NCI-H524 (cell line): ENCODE measurements at regions not wholly inside any gene's neighbourhood (a gene's known extent, or its start where the extent isn't known, plus 50 kb on each side); places are given as distances from the start of the nearest gene placed in this dataset.

Experiments used
- DNase-seq, 2 experiments: peaks; one replicate each; lab custom pipeline; 2025; lab: John Stamatoyannopoulos, UW

DNA sequence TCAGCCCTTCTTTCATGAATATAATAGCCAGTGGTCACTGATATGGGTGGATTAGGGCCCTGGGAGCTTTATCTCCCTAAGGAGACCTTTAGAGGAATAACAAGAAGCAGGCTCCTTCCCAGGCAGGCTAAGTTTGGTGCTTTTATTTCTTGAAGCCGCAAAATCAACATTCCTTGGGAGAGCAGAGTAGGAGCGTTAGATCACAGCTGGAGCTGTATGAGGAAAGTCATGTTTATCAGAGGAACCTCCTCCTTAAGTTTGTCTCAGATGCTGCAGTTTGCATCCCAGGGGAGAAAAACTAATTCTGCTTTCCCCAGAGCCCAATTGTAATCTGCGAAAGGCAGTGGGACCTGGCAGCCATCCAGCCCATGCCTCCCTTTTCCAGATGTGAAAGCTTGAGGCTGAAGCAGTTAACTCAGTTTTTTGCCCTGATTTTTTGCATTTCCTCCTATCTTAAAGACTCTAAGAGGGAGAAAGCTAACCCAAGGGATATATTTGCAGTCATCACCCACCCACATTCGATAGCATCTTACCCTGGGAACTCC lies 186.0 kb upstream of the FRMPD4 start:
- no peak for DNase-seq

DNA sequence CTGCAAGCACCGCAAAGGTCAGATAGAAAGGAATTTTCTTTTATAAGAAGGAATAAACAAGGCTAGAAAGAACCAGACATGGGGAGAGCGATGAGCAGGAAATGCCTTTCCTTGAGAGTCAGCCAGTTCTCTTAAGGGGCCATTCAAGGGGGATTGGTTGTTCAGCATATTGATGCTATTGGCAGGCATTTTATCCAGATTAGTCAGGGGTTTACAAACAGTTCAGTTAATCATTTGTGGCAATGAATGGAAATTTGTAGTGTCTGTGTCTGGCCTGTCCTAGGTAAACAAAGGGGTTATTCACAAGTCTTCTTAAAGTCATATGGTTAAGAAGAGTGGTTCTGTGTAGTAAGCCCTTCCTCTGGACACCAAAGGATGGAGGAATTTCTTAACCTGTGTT lies 184.7 kb upstream of the FRMPD4 start:
- DNase-seq: no peak

DNA sequence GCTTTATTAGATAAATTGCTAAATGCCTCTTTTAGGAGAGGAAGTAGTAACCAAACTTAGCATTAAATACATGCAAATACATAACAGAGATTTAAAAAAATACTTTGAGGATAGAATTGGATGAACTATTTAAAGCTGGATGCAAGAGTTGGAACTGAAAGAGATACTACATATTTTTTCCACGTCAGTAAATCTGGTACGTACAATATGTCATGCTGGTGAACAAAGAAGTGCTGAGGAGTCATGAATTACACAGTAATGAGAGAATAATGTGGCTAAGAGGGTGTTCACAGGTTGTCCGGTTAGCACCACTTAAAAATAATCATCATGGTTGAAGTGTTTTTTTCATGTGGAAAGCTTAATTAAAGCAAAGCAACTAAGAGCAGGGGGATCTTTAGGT lies 184.1 kb upstream of the FRMPD4 start:
- DNase-seq: no peak

DNA sequence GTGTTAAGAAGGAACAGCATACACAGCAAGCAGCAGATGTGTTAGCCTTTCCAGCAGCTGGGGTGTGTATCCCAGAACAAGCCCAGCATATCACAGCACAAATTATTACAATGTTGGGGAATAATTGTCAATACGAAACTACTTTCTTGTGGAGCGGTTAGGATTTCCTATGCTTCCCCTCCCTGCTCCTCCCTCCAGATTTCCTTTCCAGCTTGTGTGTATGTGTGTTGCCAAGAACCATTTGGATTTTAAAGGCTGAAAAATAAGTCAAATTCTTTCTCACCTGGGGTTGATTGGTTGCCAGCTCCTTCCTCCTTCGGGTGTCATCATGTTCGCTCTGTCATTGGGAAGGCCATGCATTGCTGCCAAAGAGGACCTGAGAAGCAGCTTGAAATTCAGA lies 178.2 kb upstream of the FRMPD4 start:
- DNase-seq: no peak

DNA sequence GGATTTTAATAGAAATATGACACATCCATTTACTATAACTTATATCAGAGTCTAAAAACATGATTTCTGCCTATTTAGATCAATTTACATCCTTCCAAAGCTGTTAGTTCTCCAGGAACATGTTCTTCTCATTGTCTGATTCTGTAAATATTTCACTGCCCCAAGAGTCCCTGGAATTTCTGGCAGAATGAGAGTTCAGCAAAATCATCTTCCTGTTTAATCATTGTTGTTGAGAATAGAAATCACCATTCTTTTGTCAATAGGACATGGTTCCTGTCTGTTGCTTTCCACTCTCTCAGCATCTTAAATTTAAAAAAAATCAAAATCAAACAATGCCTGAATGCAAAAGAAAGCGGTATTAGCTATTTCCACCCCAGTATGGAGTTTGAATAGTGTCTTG lies 172.8 kb upstream of the FRMPD4 start:
- DNase-seq: no peak

DNA sequence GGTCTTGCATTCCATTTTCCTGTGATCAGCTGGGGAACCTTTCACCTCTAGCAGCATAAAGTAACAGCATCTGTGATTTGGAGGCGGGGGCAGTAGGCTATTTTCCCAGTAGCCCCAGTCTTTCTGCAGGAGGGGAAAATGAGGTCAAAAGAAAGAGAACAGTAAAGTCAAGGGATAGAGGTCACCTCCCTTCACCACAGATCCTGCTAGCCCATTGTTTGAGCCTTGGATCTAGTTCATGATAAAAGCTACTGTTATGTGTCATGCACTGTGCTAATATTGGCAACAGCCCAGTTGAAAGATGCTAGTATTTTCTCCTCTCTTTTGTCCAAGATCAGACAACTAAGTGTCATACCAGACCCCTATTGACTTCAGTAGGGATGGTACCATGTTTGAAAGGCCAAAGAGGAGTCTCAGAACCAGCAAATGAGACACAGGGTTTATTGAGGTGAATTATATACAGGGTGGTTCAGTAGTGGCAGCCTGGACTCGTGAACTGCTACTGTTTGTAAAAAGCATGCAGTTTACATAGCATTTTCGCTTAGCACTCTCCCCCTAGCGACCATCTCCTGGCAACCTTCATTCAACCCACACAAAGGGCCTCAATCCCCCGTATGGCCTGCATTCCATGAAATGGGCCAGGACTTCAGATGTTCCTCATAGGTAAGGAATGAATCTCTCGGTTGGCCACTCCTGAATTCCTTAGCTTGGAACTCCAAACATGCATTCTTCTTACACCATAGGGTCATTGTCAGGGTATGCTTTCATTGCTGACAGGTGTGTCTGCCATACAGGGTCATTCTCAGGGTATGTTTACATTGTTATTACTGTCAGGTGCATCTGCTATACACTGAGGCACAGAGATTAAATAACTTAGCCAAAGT lies 170.0 kb upstream of the FRMPD4 start:
- DNase-seq: no peak

DNA sequence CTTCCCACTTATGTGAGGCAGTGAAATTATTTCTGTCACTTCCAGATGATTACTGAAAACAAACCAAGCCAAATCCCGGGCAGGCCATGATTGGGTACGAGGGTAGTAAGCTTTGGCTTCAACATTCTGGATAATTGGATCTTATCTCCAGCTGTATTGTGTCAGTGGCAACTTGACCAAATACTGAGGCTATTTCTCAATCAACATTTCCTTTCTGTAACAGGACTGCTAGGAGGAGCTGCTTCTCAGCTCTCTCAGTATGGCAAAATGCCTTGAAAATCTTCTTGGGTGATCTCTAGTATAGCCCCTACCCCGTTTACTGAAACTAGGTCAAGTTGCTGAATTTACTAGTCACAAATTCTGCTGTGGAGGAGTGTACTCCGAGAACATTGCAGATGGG lies 169.3 kb upstream of the FRMPD4 start:
- no peak for DNase-seq

DNA sequence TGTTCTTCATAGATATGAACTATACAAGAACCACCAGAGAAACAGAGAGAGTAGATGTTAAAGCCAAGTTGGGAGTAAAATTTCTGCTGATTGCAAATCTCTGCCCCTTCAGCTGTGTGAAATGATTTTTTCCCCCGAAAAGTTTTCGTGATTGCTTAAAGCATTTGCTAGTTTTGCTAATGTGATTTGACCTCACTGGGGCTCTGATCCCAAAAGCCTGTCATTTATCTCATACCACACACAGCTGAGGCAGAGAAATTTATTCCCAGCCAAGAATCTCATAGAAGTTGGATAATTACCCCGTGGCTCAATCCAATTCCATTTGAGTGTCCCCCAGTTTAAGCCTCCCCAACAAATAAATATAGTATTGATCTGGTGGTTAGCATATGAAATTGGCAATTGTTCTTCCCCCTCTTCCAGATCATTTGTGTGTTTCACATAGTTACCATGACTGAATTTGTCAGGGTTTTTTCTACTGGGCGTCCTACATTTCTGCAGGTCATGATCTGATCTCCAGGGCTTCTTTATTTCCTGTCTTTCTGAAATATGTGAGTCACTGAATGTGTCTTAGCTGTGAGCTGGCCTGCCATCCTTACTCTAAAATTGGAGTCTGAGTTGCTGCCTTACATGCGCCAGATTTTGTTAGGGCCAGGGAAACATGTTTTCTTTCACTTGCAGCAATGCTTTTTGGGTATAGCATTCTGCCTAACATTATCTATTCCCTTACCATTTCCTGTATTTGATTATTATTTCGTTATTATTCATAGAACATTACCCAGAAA lies 167.5 kb upstream of the FRMPD4 start:
- DNase-seq: no peak

DNA sequence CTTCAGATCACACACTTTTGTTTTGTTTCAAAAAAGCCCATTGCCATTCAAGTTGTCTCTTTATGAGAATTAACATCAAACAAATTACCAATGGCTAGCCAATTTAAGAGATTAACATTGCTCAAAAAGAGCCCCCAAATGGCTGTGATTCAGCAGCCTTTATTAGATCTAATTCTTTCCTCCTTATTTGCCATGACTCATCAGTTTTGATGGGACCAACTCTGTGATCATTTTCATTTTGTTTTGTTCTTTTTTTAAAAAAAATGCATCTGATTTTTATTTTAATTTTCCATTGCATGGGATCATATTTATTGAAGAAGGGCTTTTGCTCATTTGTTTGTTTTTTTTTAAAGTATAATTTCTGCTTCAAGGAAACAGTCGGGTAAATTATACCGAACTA lies 161.6 kb upstream of the FRMPD4 start:
- no peak for DNase-seq

DNA sequence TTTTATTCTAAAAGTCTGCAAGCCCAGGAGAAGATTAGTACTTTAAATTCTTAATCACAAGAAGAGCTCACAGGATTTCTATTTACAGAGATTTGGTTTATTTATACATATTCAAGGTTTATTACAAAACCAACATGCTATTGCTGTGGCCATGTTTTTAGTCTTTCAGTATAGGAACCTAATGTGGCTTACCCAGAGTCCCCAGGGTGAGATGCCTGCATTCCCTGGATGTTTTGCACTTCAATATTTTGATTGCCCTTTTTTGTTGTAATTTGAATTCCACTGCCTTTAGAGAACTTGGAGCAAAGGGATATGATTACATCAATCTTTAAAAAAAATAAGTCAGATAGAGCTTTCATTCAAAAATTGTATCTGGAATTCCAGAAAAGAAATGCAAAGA lies 146.0 kb upstream of the FRMPD4 start:
- DNase-seq: no peak

DNA sequence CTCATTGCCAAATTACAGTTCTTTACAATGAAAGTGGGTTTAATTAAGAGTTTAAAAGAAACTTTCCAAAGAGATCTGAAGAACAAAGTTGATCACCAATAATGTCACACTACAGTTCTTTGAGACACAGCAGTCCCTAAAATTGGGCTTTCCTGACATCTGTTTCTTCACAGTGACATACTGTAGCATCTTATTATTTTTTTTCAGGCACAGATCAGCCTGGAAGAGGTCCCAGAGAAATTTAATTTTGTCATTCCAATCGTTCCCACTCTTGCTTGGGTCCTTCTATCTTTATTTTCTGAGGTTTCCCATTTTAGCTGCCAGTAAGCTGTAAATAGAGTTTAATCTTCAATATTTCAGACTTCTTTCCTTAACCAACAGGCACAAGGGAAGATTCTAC lies 143.1 kb upstream of the FRMPD4 start:
- DNase-seq: no peak

DNA sequence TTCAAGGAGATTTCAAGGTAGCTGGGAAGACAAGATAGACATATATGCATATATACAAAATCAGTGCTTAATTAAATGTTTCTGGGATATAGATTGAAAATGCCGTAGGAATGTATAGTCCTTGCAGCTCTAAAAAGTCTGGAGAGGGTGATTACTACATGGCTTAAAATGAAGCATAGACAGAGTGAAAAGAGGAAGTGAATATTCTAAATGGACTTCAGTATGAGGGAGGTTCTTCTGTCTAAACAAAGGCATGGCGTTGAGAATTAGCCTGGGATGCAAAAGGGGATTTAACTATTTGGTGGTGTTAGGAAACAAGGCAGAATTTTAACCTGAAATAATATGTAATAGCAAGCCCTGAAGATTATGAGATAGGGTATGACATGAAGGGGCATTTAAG lies 141.5 kb upstream of the FRMPD4 start:
- DNase-seq: no peak

DNA sequence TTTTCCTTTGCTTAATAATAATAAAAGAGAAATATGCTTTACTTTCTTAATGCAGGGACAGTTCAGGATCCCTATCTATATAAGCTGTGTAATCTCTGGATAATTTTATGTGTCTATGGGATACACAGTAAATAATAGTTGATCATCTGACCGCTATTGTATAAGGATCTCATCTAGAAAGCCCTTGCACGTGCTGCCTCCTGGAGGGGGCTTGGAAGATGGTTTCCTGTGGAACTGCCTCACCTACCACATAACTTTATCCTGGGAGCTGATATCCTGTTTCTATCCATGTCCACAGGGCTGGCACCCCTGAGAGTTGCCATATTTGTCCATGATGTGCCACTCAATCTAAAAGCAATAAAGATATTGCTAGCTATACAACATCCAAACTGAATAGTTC lies 139.3 kb upstream of the FRMPD4 start:
- no peak for DNase-seq

DNA sequence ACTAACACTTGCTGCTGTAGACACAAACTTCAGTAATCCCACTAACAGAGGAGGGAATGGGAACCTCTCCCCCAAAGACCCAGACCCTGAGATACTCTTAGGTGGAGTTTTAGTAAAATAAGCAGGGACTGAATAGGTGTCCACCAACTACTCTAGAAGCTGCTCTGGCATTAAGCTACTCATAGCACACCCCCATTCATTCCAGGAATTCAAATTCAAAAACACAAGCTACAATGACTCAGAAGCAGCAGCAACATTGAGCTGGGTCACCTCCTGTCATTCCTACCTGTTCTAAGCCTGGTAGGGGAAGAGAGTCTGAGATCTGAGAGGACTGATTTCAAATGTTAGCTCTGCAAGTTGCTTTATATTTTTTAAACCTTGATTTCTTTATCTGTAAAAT lies 135.4 kb upstream of the FRMPD4 start:
- no peak for DNase-seq

DNA sequence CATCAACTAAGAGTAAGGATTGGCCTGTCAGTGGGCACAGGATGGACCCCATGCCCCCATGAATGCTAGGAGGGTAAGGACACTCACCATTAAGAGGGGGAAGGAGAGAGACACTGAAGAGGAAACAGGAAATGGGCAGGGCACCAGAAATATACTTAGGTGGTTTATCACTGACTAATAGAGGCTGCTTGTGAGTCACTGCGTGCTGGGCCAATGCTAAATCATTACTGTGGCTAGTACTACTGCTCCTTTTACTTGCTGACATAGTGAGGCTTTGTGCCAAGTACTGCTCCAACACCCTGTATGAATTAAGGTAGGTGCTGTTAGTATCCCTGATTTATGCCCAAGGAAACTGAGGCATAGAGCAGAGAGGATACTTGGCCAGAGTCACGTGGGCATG lies 130.4 kb upstream of the FRMPD4 start:
- no peak for DNase-seq

DNA sequence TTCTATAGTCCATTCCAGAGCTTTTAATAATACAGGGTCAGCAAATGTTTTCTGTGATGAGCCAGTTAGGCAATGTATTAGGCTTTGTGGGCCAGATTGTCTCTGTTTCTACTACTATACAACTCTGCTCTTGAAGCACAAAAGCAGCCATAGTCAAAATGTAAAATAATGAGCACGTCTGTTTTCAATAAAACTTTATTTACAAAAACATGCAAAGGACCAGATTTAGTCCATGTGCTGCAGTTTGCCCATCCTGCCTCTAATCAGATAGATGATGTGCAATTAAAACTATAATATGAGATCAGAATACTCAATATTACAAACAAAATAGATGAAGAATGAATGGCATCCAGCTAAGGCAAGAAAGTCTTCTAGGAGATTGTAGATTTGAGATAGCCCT lies 127.8 kb upstream of the FRMPD4 start:
- DNase-seq: no peak

DNA sequence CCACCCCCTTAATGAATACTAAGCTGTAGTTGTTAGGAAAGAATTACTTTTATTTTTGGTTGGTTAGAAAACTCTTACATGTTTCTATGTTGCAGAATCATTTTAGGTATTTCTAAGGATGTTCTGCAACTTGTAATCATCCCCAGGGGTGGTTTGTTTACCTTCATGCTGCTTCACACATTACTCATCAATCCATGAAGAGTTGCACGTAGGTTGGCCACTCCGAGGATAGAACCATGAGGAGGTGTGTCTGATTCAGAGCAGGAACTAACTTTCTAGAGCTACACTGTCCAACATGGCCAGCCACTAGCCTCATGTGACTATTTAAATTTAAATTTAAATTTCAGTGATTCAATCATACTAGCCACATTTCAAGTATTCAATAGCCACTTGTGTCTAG lies 127.2 kb upstream of the FRMPD4 start:
- DNase-seq: no peak

DNA sequence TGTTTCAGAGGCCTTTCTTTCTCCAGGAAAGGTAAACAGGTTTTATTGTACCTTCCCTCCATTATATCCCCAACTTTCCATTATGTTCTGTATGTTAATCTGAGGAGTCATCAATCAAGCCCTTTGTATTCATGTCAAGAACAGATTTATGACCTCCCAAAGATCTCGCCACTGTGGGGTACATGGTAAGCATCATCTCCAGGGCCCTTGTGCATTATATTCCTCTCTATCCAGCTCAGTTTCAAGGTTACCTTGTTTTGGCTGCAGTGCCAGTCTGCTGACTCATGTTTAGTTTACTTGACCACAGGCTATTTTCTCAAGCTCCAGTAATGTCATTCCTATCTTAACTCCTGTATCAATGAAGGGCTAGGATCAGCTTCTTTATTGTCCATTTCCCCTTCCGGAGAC lies 125.1 kb upstream of the FRMPD4 start:
- no peak for DNase-seq

DNA sequence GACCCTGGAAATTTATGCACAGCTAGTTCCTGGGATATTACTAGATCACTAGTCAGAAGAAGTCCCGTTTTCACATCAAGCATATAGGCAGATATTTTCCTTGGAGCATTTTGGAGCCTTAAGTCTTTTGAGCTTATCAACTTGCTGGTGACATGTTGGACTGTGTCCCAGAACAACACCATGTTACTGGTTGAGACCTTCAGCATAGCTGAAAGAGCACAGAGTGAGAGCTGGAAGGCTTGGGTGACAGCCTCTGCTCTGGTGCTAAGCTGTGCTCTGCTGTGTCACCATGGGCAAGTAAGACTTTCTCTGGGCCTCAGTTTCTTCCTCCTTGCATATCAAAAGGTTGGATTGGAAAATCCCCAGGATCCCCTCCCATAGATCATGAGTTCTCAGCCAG lies 116.6 kb upstream of the FRMPD4 start:
- no peak for DNase-seq

DNA sequence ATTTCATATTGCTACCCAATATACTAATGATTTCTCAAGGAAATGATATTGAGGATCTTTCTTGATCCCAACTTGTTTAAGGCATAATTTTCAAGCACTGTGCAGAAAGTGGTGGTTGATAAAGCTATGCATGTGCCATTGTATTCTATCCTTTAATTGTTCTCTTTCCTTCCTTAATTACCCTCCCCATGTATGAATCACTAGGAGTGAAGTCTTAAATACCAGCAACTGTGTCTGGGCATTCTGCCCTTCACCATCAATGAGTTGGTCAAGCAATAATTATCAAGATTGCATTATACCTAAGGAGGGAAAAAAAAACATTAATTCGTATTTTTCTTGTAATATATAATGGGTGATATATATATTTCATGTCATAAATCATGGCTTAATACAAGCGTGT lies 111.8 kb upstream of the FRMPD4 start:
- no peak for DNase-seq

DNA sequence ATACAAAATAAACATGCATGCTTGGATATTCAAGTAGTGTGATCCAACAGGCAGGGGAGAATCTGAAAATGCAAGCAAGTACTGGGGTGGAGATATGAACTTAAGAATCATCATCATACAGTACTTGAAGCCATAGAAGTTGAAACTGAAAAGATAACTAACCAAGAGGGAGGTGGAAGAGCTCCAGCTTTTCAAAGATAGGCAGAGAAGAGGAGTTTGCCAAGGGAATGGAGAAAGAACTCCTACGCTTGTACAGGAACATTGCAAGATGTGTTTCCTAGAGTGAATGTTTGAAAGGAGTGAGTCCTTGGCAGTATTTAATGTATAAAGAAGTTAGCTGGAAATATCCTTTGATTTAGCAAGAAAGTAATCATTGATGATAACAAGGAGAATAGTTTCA lies 106.2 kb upstream of the FRMPD4 start:
- DNase-seq: no peak

DNA sequence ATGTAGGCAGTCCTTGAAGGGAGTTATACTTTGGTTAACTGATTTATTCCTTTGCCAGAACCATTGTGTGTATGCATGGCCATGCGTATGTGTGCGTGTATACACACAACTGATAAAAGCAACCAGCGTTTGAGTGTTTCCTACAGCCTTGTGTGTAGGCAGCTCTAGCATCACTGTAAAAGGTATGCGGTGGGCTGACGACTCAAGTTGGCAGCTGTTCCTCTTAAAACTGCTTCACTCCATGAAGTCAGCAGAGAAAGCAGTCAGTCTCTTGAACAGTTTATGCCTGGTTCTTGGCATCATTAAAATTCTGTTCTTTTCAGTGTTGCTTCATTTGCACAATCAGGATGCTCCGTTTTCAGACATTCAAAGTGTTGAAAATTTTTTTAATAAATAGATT lies 103.5 kb upstream of the FRMPD4 start:
- DNase-seq: no peak

DNA sequence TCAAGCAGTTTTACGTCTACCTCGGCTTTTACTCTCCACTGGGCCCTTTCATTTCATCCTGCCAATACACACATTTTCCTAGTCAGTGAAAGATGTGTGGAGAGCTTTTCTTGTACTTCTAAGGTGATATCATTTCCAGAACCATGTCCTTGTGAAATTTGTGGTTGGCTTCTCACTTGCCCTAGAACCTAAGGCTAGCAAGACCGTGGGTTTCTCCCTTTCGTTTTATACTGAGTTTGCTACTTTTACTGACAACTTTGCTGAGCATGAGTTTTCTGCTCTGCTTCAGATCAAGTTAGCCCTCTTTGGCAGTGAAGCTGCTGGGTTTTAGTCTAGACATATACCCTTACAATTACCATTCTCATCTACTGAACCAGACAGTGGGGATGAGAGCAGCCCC lies 95.7 kb upstream of the FRMPD4 start:
- no peak for DNase-seq
